ENCODE measurements at regions not wholly inside any gene's neighbourhood (a gene's known extent, or its start where the extent isn't known, plus 50 kb on each side); places are given as distances from the start of the nearest gene placed in this dataset.
"Not testable (repeated sequence)": the region's sequence is repeated elsewhere in the genome, so short reads cannot be mapped to it uniquely, and the experiment has no call there.

- no peak overlapping the region for H3K4me3 Mint-ChIP-seq
- DNase-seq: no peak
- Histone ChIP-seq H3K4me3 (ENCODE audit: low read depth, low read length) (no peak overlapping the region), H3K36me3 (ENCODE audit: control insufficient read depth, insufficient read depth, low read length) (no peaks in the 10 kb centered on the region), H3K9me3 (ENCODE audit: control insufficient read depth in 2 of 2, low read length in 2 of 2) (no peaks in the 10 kb centered on the region), H3K27me3 (ENCODE audit: control insufficient read depth, insufficient read depth, low read length) (no peaks in the 10 kb centered on the region), H3K27ac (ENCODE audit: insufficient read depth, low read length, poor library complexity, severe bottlenecking) (no peak overlapping the region), H3K4me1 (ENCODE audit: control insufficient read depth, insufficient read depth, low read length, poor library complexity, severe bottlenecking) (no peaks in the 10 kb centered on the region)
- no peaks in the 10 kb centered on the region for H3K27me3 Mint-ChIP-seq
- no peaks in the 10 kb centered on the region for H3K36me3 Mint-ChIP-seq
- no peaks in the 10 kb centered on the region for H3K4me1 Mint-ChIP-seq
- ATAC-seq (ENCODE audit: low read depth in 2 of 2): no peak
- peaks cover 0 to 4% (median 0%) of the 10 kb centered on the region in 7 donors for H3K9me3 Mint-ChIP-seq
- no peak overlapping the region for H3K27ac Mint-ChIP-seq
These were observed 220.7 kb downstream of the TTC6 start for GRCh38 chr14:37816135-37816534.

GRCh38 chr14:37816743-37817295, 221.4 kb downstream of the TTC6 start:
- H3K27ac Mint-ChIP-seq: no peak overlapping the region
- no peak for ATAC-seq (ENCODE audit: low read depth in 2 of 2)
- DNase-seq: no peak
- Histone ChIP-seq H3K27me3 (ENCODE audit: control insufficient read depth, insufficient read depth, low read length) (no peaks in the 10 kb centered on the region), H3K9me3 (ENCODE audit: control insufficient read depth in 2 of 2, low read length in 2 of 2) (no peaks in the 10 kb centered on the region), H3K36me3 (ENCODE audit: control insufficient read depth, insufficient read depth, low read length) (no peaks in the 10 kb centered on the region), H3K4me3 (ENCODE audit: low read depth, low read length) (no peak overlapping the region), H3K4me1 (ENCODE audit: control insufficient read depth, insufficient read depth, low read length, poor library complexity, severe bottlenecking) (no peaks in the 10 kb centered on the region), H3K27ac (ENCODE audit: insufficient read depth, low read length, poor library complexity, severe bottlenecking) (no peak overlapping the region)
- H3K27me3 Mint-ChIP-seq: no peaks in the 10 kb centered on the region
- no peaks in the 10 kb centered on the region for H3K36me3 Mint-ChIP-seq
- peaks cover 0 to 4% (median 0%) of the 10 kb centered on the region in 7 donors for H3K9me3 Mint-ChIP-seq
- peaks cover 0 to 2% (median 0%) of the 10 kb centered on the region in 4 donors for H3K4me1 Mint-ChIP-seq
- no peak overlapping the region for H3K4me3 Mint-ChIP-seq

GRCh38 chr14:37819155-37820015, 224.0 kb downstream of the TTC6 start:
- no peak overlapping the region for H3K4me3 ChIP-seq (ENCODE audit: low read depth, low read length)
- Mint-ChIP-seq H3K4me3 (no peak overlapping the region), H3K4me1 (peaks cover 0 to 2% (median 0%) of the 10 kb centered on the region in 4 donors), H3K27me3 (no peaks in the 10 kb centered on the region), H3K9me3 (peaks cover 0 to 4% (median 0%) of the 10 kb centered on the region in 7 donors), H3K27ac (no peak overlapping the region), H3K36me3 (no peaks in the 10 kb centered on the region)
- DNase-seq (no peak), ATAC-seq (ENCODE audit: low read depth in 2 of 2) (no peak)
- H3K4me1 ChIP-seq (ENCODE audit: control insufficient read depth, insufficient read depth, low read length, poor library complexity, severe bottlenecking): no peaks in the 10 kb centered on the region
- no peaks in the 10 kb centered on the region for H3K36me3 ChIP-seq (ENCODE audit: control insufficient read depth, insufficient read depth, low read length)
- no peaks in the 10 kb centered on the region for H3K27me3 ChIP-seq (ENCODE audit: control insufficient read depth, insufficient read depth, low read length)
- no peaks in the 10 kb centered on the region for H3K9me3 ChIP-seq (ENCODE audit: control insufficient read depth in 2 of 2, low read length in 2 of 2)
- no peak overlapping the region for H3K27ac ChIP-seq (ENCODE audit: insufficient read depth, low read length, poor library complexity, severe bottlenecking)

GRCh38 chr14:37820810-37821209, 225.4 kb downstream of the TTC6 start:
- H3K4me1 Mint-ChIP-seq; H3K27me3 ChIP-seq (ENCODE audit: control insufficient read depth, insufficient read depth, low read length); H3K4me1 ChIP-seq (ENCODE audit: control insufficient read depth, insufficient read depth, low read length, poor library complexity, severe bottlenecking); H3K27ac ChIP-seq (ENCODE audit: insufficient read depth, low read length, poor library complexity, severe bottlenecking); H3K36me3 ChIP-seq (ENCODE audit: control insufficient read depth, insufficient read depth, low read length); H3K9me3 Mint-ChIP-seq; DNase-seq; H3K27me3 Mint-ChIP-seq; H3K9me3 ChIP-seq (ENCODE audit: control insufficient read depth in 2 of 2, low read length in 2 of 2); H3K27ac Mint-ChIP-seq; H3K36me3 Mint-ChIP-seq; H3K4me3 ChIP-seq (ENCODE audit: low read depth, low read length); ATAC-seq (ENCODE audit: low read depth in 2 of 2); H3K4me3 Mint-ChIP-seq: not testable (repeated sequence)

DNA sequence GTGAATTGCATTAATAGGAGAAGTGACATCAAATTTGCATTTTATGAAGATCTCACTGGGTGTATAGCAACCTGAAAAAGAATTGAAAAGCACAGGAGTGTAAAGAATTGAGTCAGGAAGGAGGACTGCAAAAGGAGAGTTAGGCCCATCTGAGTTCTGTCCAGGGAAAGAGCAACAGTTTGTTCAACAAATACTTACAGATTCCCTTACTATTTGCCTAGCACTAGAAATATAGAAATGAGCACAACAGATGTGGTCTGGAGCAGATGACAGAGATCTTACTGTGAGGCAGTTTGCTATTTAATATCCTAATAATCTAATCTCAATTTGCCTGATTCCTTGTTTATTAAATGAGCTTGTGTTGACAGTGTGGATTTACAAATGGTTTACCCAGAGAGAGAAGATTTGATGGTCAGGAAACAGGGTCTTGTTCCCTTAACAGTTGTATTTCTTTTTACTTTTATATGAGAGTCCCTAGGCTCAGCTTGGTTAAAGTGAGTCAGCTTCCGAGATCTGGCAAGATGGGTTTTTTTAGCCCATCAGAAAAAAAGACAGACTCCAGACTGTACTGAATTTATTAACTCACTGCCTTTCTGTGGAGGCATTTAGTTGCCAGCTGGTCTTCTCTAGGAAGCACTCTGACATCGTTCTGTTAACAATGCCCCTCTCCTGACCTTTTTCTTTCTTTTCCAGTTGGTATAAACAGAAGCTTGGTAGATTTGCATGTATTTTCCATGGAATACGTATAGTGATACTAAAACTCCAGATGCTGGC, 229.7 kb downstream of the TTC6 start:
- H3K27me3 ChIP-seq (ENCODE audit: control insufficient read depth, insufficient read depth, low read length): no peaks in the 10 kb centered on the region
- no peaks in the 10 kb centered on the region for H3K4me1 ChIP-seq (ENCODE audit: control insufficient read depth, insufficient read depth, low read length, poor library complexity, severe bottlenecking)
- Mint-ChIP-seq H3K9me3 (peaks cover 0 to 4% (median 1%) of the 10 kb centered on the region in 7 donors), H3K36me3 (no peaks in the 10 kb centered on the region), H3K27ac (no peak overlapping the region), H3K27me3 (peaks cover 4% of the 10 kb centered on the region), H3K4me3 (no peak overlapping the region), H3K4me1 (peaks cover 0 to 2% (median 0%) of the 10 kb centered on the region in 4 donors)
- no peak overlapping the region for H3K27ac ChIP-seq (ENCODE audit: insufficient read depth, low read length, poor library complexity, severe bottlenecking)
- H3K4me3 ChIP-seq (ENCODE audit: low read depth, low read length): no peak overlapping the region
- H3K9me3 ChIP-seq (ENCODE audit: control insufficient read depth in 2 of 2, low read length in 2 of 2): no peaks in the 10 kb centered on the region
- DNase-seq: no peak
- no peak for ATAC-seq (ENCODE audit: low read depth in 2 of 2)
- H3K36me3 ChIP-seq (ENCODE audit: control insufficient read depth, insufficient read depth, low read length): no peaks in the 10 kb centered on the region

- H3K9me3 Mint-ChIP-seq: peaks cover 0 to 16% (median 6%) of the 10 kb centered on the region in 7 donors
- H3K27ac Mint-ChIP-seq: no peak overlapping the region
These were observed 231.4 kb downstream of the TTC6 start for GRCh38 chr14:37826869-37827268.

GRCh38 chr14:37830271-37830670, 234.8 kb downstream of the TTC6 start:
- H3K27me3 Mint-ChIP-seq: peaks cover 7% of the 10 kb centered on the region
- no peaks in the 10 kb centered on the region for H3K27me3 ChIP-seq (ENCODE audit: control insufficient read depth, insufficient read depth, low read length)
- no peak overlapping the region for H3K27ac Mint-ChIP-seq
- no peak overlapping the region for H3K4me3 Mint-ChIP-seq
- DNase-seq (no peak), ATAC-seq (ENCODE audit: low read depth in 2 of 2) (no peak)
- no peaks in the 10 kb centered on the region for H3K36me3 Mint-ChIP-seq
- H3K9me3 Mint-ChIP-seq: peaks cover 0 to 37% (median 13%) of the 10 kb centered on the region in 7 donors
- H3K4me1 ChIP-seq (ENCODE audit: control insufficient read depth, insufficient read depth, low read length, poor library complexity, severe bottlenecking): no peaks in the 10 kb centered on the region
- no peak overlapping the region for H3K27ac ChIP-seq (ENCODE audit: insufficient read depth, low read length, poor library complexity, severe bottlenecking)
- no peaks in the 10 kb centered on the region for H3K36me3 ChIP-seq (ENCODE audit: control insufficient read depth, insufficient read depth, low read length)
- H3K4me1 Mint-ChIP-seq: no peaks in the 10 kb centered on the region
- H3K9me3 ChIP-seq (ENCODE audit: control insufficient read depth in 2 of 2, low read length in 2 of 2): peaks cover 3 to 13% of the 10 kb centered on the region in 2 experiments
- no peak overlapping the region for H3K4me3 ChIP-seq (ENCODE audit: low read depth, low read length)

More at GRCh38 chr14:37826869-37827268, 231.4 kb downstream of the TTC6 start:
- Mint-ChIP-seq H3K36me3 (no peaks in the 10 kb centered on the region), H3K4me3 (no peak overlapping the region), H3K27me3 (peaks cover 4% of the 10 kb centered on the region), H3K4me1 (no peaks in the 10 kb centered on the region)
- Histone ChIP-seq H3K4me3 (ENCODE audit: low read depth, low read length) (no peak overlapping the region), H3K27me3 (ENCODE audit: control insufficient read depth, insufficient read depth, low read length) (no peaks in the 10 kb centered on the region), H3K27ac (ENCODE audit: insufficient read depth, low read length, poor library complexity, severe bottlenecking) (no peak overlapping the region), H3K36me3 (ENCODE audit: control insufficient read depth, insufficient read depth, low read length) (no peaks in the 10 kb centered on the region), H3K9me3 (ENCODE audit: control insufficient read depth in 2 of 2, low read length in 2 of 2) (no peaks in the 10 kb centered on the region), H3K4me1 (ENCODE audit: control insufficient read depth, insufficient read depth, low read length, poor library complexity, severe bottlenecking) (no peaks in the 10 kb centered on the region)
- ATAC-seq (ENCODE audit: low read depth in 2 of 2) (no peak), DNase-seq (no peak)

All from CD4-positive, CD25-positive, alpha-beta regulatory T cell (primary cell).